Gastrocnemius medialis (tissue), 4 donors: ENCODE measurements at regions not wholly inside any gene's neighbourhood (a gene's known extent, or its start where the extent isn't known, plus 50 kb on each side); places are given as distances from the start of the nearest gene placed in this dataset.

ENCODE experiments used
- CTCF ChIP-seq, 5 experiments: fragments of 450-650 bp in 3 of 5; fragments of 200-600 bp in 2 of 5; sonication (generic) in 2 of 5; IDR thresholded peaks in 4 of 5; conservative IDR thresholded peaks in 1 of 5; 1 replicate in 4 of 5; 2 replicates in 1 of 5; pipeline ENCODE4 v1.5.1; 2016 to 2019; ENCODE audit warnings: antibody characterized with exemption in 5 of 5, mild to moderate bottlenecking in 3 of 5, moderate library complexity in 3 of 5
- POLR2A ChIP-seq, 2 donors: fragments of 450-650 bp; IDR thresholded peaks; one replicate each; pipeline ENCODE4 v1.6.1; 2017; ENCODE audit warnings: antibody characterized with exemption in 2 of 2, mild to moderate bottlenecking in 2 of 2, moderate library complexity in 2 of 2

- TF ChIP-seq CTCF (IDR thresholded peaks at IDR 0.05 in 4 of 5, conservative IDR thresholded peaks at IDR 0.05 in 1 of 5) (no peak), POLR2A (IDR thresholded peaks at IDR 0.05) (no peak)
Measured at GRCh38 chr16:52227851-52228250, 319.1 kb downstream of the TOX3 start.
